ENCODE measurements at regions not wholly inside any gene's neighbourhood (a gene's known extent, or its start where the extent isn't known, plus 50 kb on each side); places are given as distances from the start of the nearest gene placed in this dataset.
A peak's percentile ranks its signal among the peaks of the same experiment; 100 is the strongest.

- DNase-seq (ENCODE audit: low spot score) (no peak), ATAC-seq (ENCODE audit: low read depth) (peak; percentile 66)
- H3K27me3 ChIP-seq (ENCODE audit: insufficient read depth, poor library complexity, severe bottlenecking), result no peaks in the 10 kb centered on the region
- no peak overlapping the region for H3K4me3 ChIP-seq (ENCODE audit: severe bottlenecking)
- peak overlapping the region; percentile 77 for H3K27ac ChIP-seq (ENCODE audit: poor library complexity, severe bottlenecking)
- no peaks in the 10 kb centered on the region for H3K9me3 ChIP-seq (ENCODE audit: severe bottlenecking)
- peaks cover 47% of the 10 kb centered on the region for H3K4me1 ChIP-seq (ENCODE audit: insufficient read depth, poor library complexity, severe bottlenecking)
- TF ChIP-seq, protein P1, sequence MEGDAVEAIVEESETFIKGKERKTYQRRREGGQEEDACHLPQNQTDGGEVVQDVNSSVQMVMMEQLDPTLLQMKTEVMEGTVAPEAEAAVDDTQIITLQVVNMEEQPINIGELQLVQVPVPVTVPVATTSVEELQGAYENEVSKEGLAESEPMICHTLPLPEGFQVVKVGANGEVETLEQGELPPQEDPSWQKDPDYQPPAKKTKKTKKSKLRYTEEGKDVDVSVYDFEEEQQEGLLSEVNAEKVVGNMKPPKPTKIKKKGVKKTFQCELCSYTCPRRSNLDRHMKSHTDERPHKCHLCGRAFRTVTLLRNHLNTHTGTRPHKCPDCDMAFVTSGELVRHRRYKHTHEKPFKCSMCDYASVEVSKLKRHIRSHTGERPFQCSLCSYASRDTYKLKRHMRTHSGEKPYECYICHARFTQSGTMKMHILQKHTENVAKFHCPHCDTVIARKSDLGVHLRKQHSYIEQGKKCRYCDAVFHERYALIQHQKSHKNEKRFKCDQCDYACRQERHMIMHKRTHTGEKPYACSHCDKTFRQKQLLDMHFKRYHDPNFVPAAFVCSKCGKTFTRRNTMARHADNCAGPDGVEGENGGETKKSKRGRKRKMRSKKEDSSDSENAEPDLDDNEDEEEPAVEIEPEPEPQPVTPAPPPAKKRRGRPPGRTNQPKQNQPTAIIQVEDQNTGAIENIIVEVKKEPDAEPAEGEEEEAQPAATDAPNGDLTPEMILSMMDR (IDR thresholded peaks at IDR 0.05; ENCODE audit: poor library complexity, severe bottlenecking), result no peak
- H3K36me3 ChIP-seq (ENCODE audit: low read depth), result no peaks in the 10 kb centered on the region
Observed at GRCh38 chr21:33971492-33972013, 55.9 kb upstream of the ATP5PO start.

- no peaks in the 10 kb centered on the region for H3K27me3 ChIP-seq (ENCODE audit: insufficient read depth, poor library complexity, severe bottlenecking)
- DNase-seq (ENCODE audit: low spot score) (no peak), ATAC-seq (ENCODE audit: low read depth) (no peak)
- H3K9me3 ChIP-seq (ENCODE audit: severe bottlenecking), result no peaks in the 10 kb centered on the region
- TF ChIP-seq, protein P1 (IDR thresholded peaks at IDR 0.05; ENCODE audit: poor library complexity, severe bottlenecking), result no peak
- H3K36me3 ChIP-seq (ENCODE audit: low read depth), result no peaks in the 10 kb centered on the region
- peak overlapping the region; percentile 77 for H3K27ac ChIP-seq (ENCODE audit: poor library complexity, severe bottlenecking)
- no peak overlapping the region for H3K4me3 ChIP-seq (ENCODE audit: severe bottlenecking)
- peaks cover 30% of the 10 kb centered on the region for H3K4me1 ChIP-seq (ENCODE audit: insufficient read depth, poor library complexity, severe bottlenecking)
Observed at GRCh38 chr21:33969581-33969980, 54.0 kb upstream of the ATP5PO start.

GRCh38 chr21:33968995-33969348, 53.4 kb upstream of the ATP5PO start:
- Histone ChIP-seq H3K27ac (ENCODE audit: poor library complexity, severe bottlenecking) (peak overlapping the region; percentile 77), H3K36me3 (ENCODE audit: low read depth) (no peaks in the 10 kb centered on the region), H3K27me3 (ENCODE audit: insufficient read depth, poor library complexity, severe bottlenecking) (no peaks in the 10 kb centered on the region), H3K9me3 (ENCODE audit: severe bottlenecking) (no peaks in the 10 kb centered on the region), H3K4me3 (ENCODE audit: severe bottlenecking) (no peak overlapping the region), H3K4me1 (ENCODE audit: insufficient read depth, poor library complexity, severe bottlenecking) (peaks cover 30% of the 10 kb centered on the region)
- ATAC-seq (ENCODE audit: low read depth), result no peak
- TF ChIP-seq, protein P1 (IDR thresholded peaks at IDR 0.05; ENCODE audit: poor library complexity, severe bottlenecking), result no peak
- DNase-seq (ENCODE audit: low spot score), result no peak

DNA sequence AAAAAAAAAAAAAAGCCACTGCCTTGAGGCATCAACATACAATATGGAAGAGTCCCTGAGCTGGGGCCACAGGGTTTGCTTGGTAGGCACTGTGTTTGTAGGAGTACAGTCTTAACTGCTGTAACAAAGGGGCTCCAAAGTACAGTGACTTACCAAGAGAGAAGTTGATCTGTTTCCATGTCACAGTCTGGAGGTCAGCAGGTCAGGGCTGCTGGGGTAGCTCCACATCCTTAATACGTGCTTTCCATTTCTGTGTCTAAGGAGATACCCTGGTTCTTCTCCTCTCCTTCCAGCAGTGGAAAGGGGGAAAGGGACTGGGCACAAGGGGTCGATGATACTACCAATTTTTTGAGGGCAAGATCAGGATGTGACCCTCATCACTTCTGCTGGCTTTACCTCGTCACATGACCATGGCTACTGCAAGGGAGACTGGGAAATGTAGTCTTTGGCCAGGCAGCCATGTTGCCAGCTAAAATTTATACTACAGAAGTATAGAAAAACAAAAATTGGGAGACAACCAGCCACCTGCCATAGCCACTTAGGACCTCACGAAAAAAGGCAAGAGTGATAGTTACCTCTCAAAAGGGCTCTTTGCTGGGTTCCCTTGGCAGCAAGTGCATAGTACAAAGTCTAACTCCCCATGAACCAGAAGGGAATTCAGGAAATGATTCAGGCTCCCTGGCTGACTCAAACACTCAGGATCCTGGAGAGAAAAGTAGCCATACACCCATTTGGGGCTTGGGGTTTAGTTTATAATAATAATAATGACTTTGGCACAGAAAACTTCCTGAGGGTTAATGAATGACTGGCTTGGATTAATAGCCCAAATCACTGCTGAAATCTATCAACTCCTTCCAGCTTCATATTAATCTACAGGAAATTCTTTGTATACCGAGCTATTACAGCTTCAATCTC, 52.7 kb upstream of the ATP5PO start:
- TF ChIP-seq, protein P1 (IDR thresholded peaks at IDR 0.05; ENCODE audit: poor library complexity, severe bottlenecking), result no peak
- Histone ChIP-seq H3K4me3 (ENCODE audit: severe bottlenecking) (no peak overlapping the region), H3K9me3 (ENCODE audit: severe bottlenecking) (no peaks in the 10 kb centered on the region), H3K4me1 (ENCODE audit: insufficient read depth, poor library complexity, severe bottlenecking) (peaks cover 30% of the 10 kb centered on the region), H3K27ac (ENCODE audit: poor library complexity, severe bottlenecking) (peak overlapping the region; percentile 77), H3K27me3 (ENCODE audit: insufficient read depth, poor library complexity, severe bottlenecking) (no peaks in the 10 kb centered on the region), H3K36me3 (ENCODE audit: low read depth) (no peaks in the 10 kb centered on the region)
- no peak for DNase-seq (ENCODE audit: low spot score)
- peak; percentile 67 for ATAC-seq (ENCODE audit: low read depth)
